ENCODE measurements at regions not wholly inside any gene's neighbourhood (a gene's known extent, or its start where the extent isn't known, plus 50 kb on each side); places are given as distances from the start of the nearest gene placed in this dataset.

DNA sequence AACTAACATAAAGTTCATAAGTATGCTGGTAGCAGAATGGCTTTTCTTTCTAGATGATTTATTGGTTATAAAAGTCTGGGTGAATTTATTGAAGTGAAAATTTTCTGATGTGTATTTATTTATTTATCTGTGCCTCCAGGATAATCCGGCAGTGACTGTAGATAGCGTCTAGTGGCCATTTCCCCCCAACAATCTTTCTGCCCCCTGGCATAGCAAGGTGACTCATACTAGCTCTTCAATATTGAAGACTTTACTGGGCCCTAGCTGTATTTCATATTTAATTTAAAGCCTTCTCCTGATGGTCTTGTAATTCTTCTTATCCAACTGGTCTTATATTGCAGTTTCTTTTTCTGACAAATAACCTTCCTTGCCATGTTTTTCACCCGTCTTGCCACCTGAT, 154.1 kb upstream of the SGK1 start:
- no peaks in the 10 kb centered on the region for H3K36me3 ChIP-seq (ENCODE audit: control insufficient read depth, insufficient read depth, low read length)

DNA sequence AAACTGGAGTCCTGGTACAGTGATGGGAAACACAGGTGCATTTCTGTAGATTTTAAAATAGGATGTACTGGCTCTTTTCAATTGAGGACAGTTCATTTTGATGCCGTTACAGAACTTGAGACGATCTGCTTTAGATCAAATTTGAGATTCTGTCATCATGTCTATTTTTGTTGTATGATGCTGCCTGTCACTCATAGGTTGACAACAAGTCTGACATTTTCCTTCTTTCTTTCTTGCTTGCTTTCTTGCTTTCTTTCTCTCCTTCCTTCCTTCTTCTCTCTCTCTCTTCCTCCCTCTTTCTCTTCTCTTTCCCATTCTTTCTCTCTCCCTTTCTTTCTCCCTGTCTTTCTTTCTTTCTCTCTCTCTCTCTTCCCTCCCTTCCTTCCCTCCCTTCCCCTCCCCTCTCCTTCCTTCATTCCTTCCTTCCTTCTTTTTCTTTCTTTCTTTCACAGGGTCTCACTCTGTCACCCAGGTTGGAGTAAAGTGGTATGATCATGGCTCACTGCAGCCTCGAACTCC, 152.6 kb upstream of the SGK1 start:
- Histone ChIP-seq H3K27me3 (ENCODE audit: control insufficient read depth, insufficient read depth, low read length) (no peaks in the 10 kb centered on the region), H3K4me3 (ENCODE audit: low read depth, low read length) (no peak overlapping the region), H3K36me3 (ENCODE audit: control insufficient read depth, insufficient read depth, low read length) (no peaks in the 10 kb centered on the region)
- POLR2A ChIA-PET: no interaction called here
- CTCF ChIA-PET: no interaction called here
- DNase-seq (ENCODE audit: low read depth): no peak
- TF ChIP-seq, protein P1, sequence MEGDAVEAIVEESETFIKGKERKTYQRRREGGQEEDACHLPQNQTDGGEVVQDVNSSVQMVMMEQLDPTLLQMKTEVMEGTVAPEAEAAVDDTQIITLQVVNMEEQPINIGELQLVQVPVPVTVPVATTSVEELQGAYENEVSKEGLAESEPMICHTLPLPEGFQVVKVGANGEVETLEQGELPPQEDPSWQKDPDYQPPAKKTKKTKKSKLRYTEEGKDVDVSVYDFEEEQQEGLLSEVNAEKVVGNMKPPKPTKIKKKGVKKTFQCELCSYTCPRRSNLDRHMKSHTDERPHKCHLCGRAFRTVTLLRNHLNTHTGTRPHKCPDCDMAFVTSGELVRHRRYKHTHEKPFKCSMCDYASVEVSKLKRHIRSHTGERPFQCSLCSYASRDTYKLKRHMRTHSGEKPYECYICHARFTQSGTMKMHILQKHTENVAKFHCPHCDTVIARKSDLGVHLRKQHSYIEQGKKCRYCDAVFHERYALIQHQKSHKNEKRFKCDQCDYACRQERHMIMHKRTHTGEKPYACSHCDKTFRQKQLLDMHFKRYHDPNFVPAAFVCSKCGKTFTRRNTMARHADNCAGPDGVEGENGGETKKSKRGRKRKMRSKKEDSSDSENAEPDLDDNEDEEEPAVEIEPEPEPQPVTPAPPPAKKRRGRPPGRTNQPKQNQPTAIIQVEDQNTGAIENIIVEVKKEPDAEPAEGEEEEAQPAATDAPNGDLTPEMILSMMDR (IDR thresholded peaks at IDR 0.05; ENCODE audit: insufficient read depth, low read depth, low read length): no peak

More for the DNA sequence above, 154.1 kb upstream of the SGK1 start:
- no peak for DNase-seq (ENCODE audit: low read depth)
- TF ChIP-seq, protein P1 (IDR thresholded peaks at IDR 0.05; ENCODE audit: insufficient read depth, low read depth, low read length): no peak
- CTCF ChIA-PET: no interaction called here
- Histone ChIP-seq H3K4me3 (ENCODE audit: low read depth, low read length) (no peak overlapping the region), H3K27me3 (ENCODE audit: control insufficient read depth, insufficient read depth, low read length) (no peaks in the 10 kb centered on the region)
- POLR2A ChIA-PET: no interaction called here

DNA sequence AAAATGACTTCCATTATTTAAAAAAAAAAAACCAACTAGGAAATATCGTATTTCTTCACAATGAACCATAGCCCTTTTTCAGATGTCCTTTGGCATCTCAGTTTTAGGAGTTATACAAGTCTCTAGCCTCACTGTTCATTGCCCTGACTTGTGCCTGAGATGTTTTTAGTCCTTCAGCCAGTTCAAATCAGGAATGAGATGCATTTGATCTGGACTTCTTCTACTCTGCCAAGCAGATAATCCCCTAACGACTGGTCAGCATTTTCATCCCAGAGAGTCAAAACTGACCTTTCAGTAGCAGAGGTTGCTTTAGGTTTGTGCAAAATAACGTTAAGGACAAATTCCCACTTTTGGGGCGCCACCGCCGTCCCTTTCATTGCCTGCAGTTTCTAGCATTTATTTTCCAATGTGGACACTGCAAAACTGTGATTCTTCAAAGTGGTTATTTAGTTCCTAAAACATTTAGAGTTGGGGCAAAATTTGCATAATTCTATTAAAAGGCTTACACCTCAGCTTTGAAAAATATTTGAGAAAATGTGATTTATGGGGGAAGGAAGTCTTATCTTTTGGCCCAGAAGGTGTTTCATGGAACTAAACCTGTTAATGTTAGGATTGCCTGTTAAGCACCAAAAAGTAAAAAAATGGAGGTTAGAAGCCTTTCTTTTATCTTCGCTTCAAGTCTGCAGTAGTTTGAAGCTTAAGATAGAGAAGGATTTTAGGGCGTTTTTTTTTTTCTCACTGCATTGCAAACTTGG, 152.0 kb upstream of the SGK1 start:
- Histone ChIP-seq H3K27me3 (ENCODE audit: control insufficient read depth, insufficient read depth, low read length) (no peaks in the 10 kb centered on the region), H3K36me3 (ENCODE audit: control insufficient read depth, insufficient read depth, low read length) (no peaks in the 10 kb centered on the region), H3K4me3 (ENCODE audit: low read depth, low read length) (no peak overlapping the region)
- no peak for DNase-seq (ENCODE audit: low read depth)
- TF ChIP-seq, protein P1 (IDR thresholded peaks at IDR 0.05; ENCODE audit: insufficient read depth, low read depth, low read length): no peak
- ChIA-PET CTCF (interaction anchor here (0.7 kb wide), 1 partner anchor 288 kb away, joined by 4 read pairs; no protein-coding TSS in a partner anchor), POLR2A (no interaction called here)

DNA sequence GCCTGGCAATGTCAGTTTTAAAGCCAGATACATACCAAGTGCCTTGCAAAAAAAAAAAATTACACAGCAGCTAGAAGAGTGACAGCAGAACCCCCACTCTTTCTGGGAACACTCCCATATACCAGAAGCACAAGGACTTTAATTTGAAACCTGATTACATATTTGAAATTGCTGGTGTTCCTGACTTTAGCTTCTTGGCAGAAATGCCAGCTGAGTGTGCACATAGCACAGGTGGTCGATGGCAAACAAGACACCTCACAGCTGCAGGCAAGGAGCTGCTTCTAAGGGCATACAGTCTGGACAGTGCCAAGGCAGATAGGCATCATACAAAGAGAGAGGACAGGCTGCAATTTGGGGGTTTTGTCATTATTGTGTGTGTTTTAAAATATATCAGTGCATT, 150.7 kb upstream of the SGK1 start:
- no peak for DNase-seq (ENCODE audit: low read depth)
- ChIA-PET POLR2A (interaction anchor here (0.7 kb wide), 1 partner anchor 152 kb away, joined by 4 read pairs; no protein-coding TSS in a partner anchor), CTCF (interaction anchor here (1.0 kb wide), 1 partner anchor 46 kb away, joined by 3 read pairs; no protein-coding TSS in a partner anchor)
- Histone ChIP-seq H3K36me3 (ENCODE audit: control insufficient read depth, insufficient read depth, low read length) (no peaks in the 10 kb centered on the region), H3K27me3 (ENCODE audit: control insufficient read depth, insufficient read depth, low read length) (no peaks in the 10 kb centered on the region), H3K4me3 (ENCODE audit: low read depth, low read length) (no peak overlapping the region)
- TF ChIP-seq, protein P1 (IDR thresholded peaks at IDR 0.05; ENCODE audit: insufficient read depth, low read depth, low read length): no peak

DNA sequence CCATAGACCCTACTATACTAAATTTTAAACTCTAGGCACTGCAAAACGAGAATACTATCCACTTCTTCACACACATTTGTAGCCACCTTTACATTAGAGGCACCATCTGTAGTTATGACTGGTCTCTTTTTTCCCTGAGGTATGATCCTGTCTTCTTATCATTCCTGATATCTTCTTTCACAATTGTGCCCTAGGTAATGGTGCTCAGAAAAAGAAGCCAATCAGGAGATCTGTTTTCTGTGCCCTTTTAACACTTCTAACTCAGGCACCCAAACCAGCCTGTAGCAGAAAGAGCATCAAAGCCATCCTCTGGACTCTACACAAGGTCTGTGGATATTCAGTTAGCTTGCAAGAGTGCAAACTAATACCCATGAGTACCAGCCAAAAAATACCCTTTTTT, 149.7 kb upstream of the SGK1 start:
- DNase-seq (ENCODE audit: low read depth): no peak
- no peaks in the 10 kb centered on the region for H3K36me3 ChIP-seq (ENCODE audit: control insufficient read depth, insufficient read depth, low read length)
- H3K27me3 ChIP-seq (ENCODE audit: control insufficient read depth, insufficient read depth, low read length): no peaks in the 10 kb centered on the region
- H3K4me3 ChIP-seq (ENCODE audit: low read depth, low read length): no peak overlapping the region
- ChIA-PET CTCF (no interaction called here), POLR2A (no interaction called here)
- TF ChIP-seq, protein P1 (IDR thresholded peaks at IDR 0.05; ENCODE audit: insufficient read depth, low read depth, low read length): no peak

Measured in BJ (cell line).